Stimulated activated CD4-positive, alpha-beta T cell treated with anti-CD3 and anti-CD28 coated beads, Interleukin-1b, Interleukin-23, amount 100 ng/mL, for 1 hour (primary cell): ENCODE measurements at regions not wholly inside any gene's neighbourhood (a gene's known extent, or its start where the extent isn't known, plus 50 kb on each side); places are given as distances from the start of the nearest gene placed in this dataset.
"Not testable (repeated sequence)": the region's sequence is repeated elsewhere in the genome, so short reads cannot be mapped to it uniquely, and the experiment has no call there.

ENCODE experiments used
- DNase-seq, 2 donors: peaks; one replicate each; pipeline ENCODE4 v3.0.0-alpha.2; 2020; ENCODE audit warnings: low read depth in 2 of 2

GRCh38 chr2:84288293-84288692, 170.8 kb downstream of the SUCLG1 start:
- no peak for DNase-seq

GRCh38 chr2:84286878-84287277, 172.2 kb downstream of the SUCLG1 start:
- DNase-seq = no peak

GRCh38 chr2:84285056-84285747, 173.9 kb downstream of the SUCLG1 start:
- DNase-seq = no peak

- no peak for DNase-seq
Observed at GRCh38 chr2:84283506-84283905, 175.6 kb downstream of the SUCLG1 start.

GRCh38 chr2:84281510-84281909, 177.6 kb downstream of the SUCLG1 start:
- DNase-seq = no peak

- DNase-seq = no peak
Observed at GRCh38 chr2:84280873-84281272, 178.2 kb downstream of the SUCLG1 start.

- no peak for DNase-seq
Observed at GRCh38 chr2:84278386-84278785, 180.7 kb downstream of the SUCLG1 start.

- DNase-seq = no peak
Observed at GRCh38 chr2:84276590-84277255, 182.4 kb downstream of the SUCLG1 start.

GRCh38 chr2:84273406-84273805, 185.7 kb downstream of the SUCLG1 start:
- DNase-seq = no peak

GRCh38 chr2:84271977-84272376, 187.1 kb downstream of the SUCLG1 start:
- DNase-seq = no peak

- DNase-seq = no peak
Observed at GRCh38 chr2:84257831-84258230, 201.2 kb downstream of the SUCLG1 start.

- DNase-seq = no peak
Observed at GRCh38 chr2:84251651-84252302, 207.3 kb downstream of the SUCLG1 start.

GRCh38 chr2:84249140-84249539, 209.9 kb downstream of the SUCLG1 start:
- no peak for DNase-seq

GRCh38 chr2:84247532-84247931, 211.5 kb downstream of the SUCLG1 start:
- no peak for DNase-seq

GRCh38 chr2:84243788-84244733, 215.0 kb downstream of the SUCLG1 start:
- DNase-seq = no peak

- DNase-seq = no peak
Observed at GRCh38 chr2:84238907-84239306, 220.2 kb downstream of the SUCLG1 start.

GRCh38 chr2:84236288-84236687, 222.8 kb downstream of the SUCLG1 start:
- DNase-seq = no peak

GRCh38 chr2:84234103-84234502, 225.0 kb downstream of the SUCLG1 start:
- DNase-seq = no peak

- DNase-seq = no peak
Observed at GRCh38 chr2:84231478-84231877, 227.6 kb downstream of the SUCLG1 start.

- DNase-seq = no peak
Observed at GRCh38 chr2:84224121-84224520, 235.0 kb downstream of the SUCLG1 start.

GRCh38 chr2:84223191-84223590, 235.9 kb downstream of the SUCLG1 start:
- no peak for DNase-seq

GRCh38 chr2:84221102-84221501, 238.0 kb downstream of the SUCLG1 start:
- not testable (repeated sequence) for DNase-seq
